SHP77 treated with DMSO at 0.1 percent for 48 hours (cell line): ENCODE measurements at regions not wholly inside any gene's neighbourhood (a gene's known extent, or its start where the extent isn't known, plus 50 kb on each side); places are given as distances from the start of the nearest gene placed in this dataset.

ENCODE experiments used
- DNase-seq: peaks from one replicate; lab custom pipeline; 2025; lab: John Stamatoyannopoulos, UW

GRCh38 chr3:59290358-59290757, 240.5 kb upstream of the CFAP20DC start:
- no peak for DNase-seq

- no peak for DNase-seq
These were observed 240.0 kb upstream of the CFAP20DC start for GRCh38 chr3:59289831-59290230.

GRCh38 chr3:59288951-59289350, 239.1 kb upstream of the CFAP20DC start:
- no peak for DNase-seq

- DNase-seq, result no peak
These were observed 237.1 kb upstream of the CFAP20DC start for GRCh38 chr3:59286791-59287531.

- DNase-seq, result no peak
These were observed 235.7 kb upstream of the CFAP20DC start for GRCh38 chr3:59285560-59285959.

GRCh38 chr3:59284926-59285325, 235.1 kb upstream of the CFAP20DC start:
- no peak for DNase-seq

- DNase-seq, result no peak
These were observed 230.3 kb upstream of the CFAP20DC start for GRCh38 chr3:59280113-59280512.

- no peak for DNase-seq
These were observed 228.0 kb upstream of the CFAP20DC start for GRCh38 chr3:59277816-59278215.

- no peak for DNase-seq
These were observed 227.4 kb upstream of the CFAP20DC start for GRCh38 chr3:59277201-59277600.

- DNase-seq, result no peak
These were observed 224.2 kb upstream of the CFAP20DC start for GRCh38 chr3:59273976-59274375.

- no peak for DNase-seq
These were observed 222.1 kb upstream of the CFAP20DC start for GRCh38 chr3:59271971-59272370.

GRCh38 chr3:59270921-59271320, 221.1 kb upstream of the CFAP20DC start:
- DNase-seq, result no peak

- DNase-seq, result no peak
These were observed 220.4 kb upstream of the CFAP20DC start for GRCh38 chr3:59270209-59270608.

- no peak for DNase-seq
These were observed 218.3 kb upstream of the CFAP20DC start for GRCh38 chr3:59268170-59268569.

GRCh38 chr3:59267021-59267420, 217.2 kb upstream of the CFAP20DC start:
- DNase-seq, result no peak

GRCh38 chr3:59266551-59266950, 216.7 kb upstream of the CFAP20DC start:
- DNase-seq, result no peak

GRCh38 chr3:59265566-59265965, 215.7 kb upstream of the CFAP20DC start:
- no peak for DNase-seq

GRCh38 chr3:59264366-59264765, 214.5 kb upstream of the CFAP20DC start:
- DNase-seq, result no peak

GRCh38 chr3:59263152-59263551, 213.3 kb upstream of the CFAP20DC start:
- DNase-seq, result no peak

- DNase-seq, result no peak
These were observed 212.3 kb upstream of the CFAP20DC start for GRCh38 chr3:59262076-59262498.

- DNase-seq, result no peak
These were observed 211.2 kb upstream of the CFAP20DC start for GRCh38 chr3:59261009-59261408.

- no peak for DNase-seq
These were observed 208.9 kb upstream of the CFAP20DC start for GRCh38 chr3:59258550-59259260.

- DNase-seq, result no peak
These were observed 207.7 kb upstream of the CFAP20DC start for GRCh38 chr3:59257506-59257905.

- no peak for DNase-seq
These were observed 206.4 kb upstream of the CFAP20DC start for GRCh38 chr3:59256230-59256629.
